Uterus (tissue), 2 donors: ENCODE measurements at regions not wholly inside any gene's neighbourhood (a gene's known extent, or its start where the extent isn't known, plus 50 kb on each side); places are given as distances from the start of the nearest gene placed in this dataset.

Experiments
- CTCF ChIP-seq, 4 experiments: fragments of 200-600 bp in 2 of 4; fragments of 450-650 bp in 2 of 4; sonication (generic) in 2 of 4; IDR thresholded peaks; one replicate each; pipeline ENCODE4 v1.5.1; 2016 to 2019; ENCODE audit warnings: antibody characterized with exemption in 4 of 4, mild to moderate bottlenecking in 2 of 4, moderate library complexity in 1 of 4
- POLR2A ChIP-seq, 2 donors: fragments of 450-650 bp; IDR thresholded peaks; one replicate each; pipeline ENCODE4 v1.6.1; 2016; ENCODE audit warnings: antibody characterized with exemption in 2 of 2, mild to moderate bottlenecking in 1 of 2, moderate library complexity in 1 of 2

DNA sequence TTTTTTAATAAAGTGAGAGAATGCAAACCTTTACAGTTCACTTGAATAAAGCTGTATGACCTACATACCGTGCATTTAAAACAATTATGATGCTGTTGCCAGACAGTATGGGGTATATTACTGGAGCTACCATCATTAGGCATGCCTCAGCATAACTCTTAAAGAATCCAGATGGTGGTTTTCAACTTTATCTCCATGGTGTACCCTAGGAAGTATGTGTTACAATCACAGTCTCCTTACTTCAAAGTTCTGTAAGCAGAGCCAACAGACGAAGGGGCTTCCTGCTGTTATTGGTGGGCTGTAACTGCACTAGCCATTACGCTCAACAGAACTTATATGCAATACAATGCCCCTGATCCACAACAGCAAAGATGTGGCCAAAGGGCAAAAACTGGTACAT, 803.3 kb downstream of the DTWD2 start:
- TF ChIP-seq CTCF (IDR thresholded peaks at IDR 0.05) (no peak), POLR2A (IDR thresholded peaks at IDR 0.05) (no peak)
